SU-DHL-6 (cell line): ENCODE measurements at regions not wholly inside any gene's neighbourhood (a gene's known extent, or its start where the extent isn't known, plus 50 kb on each side); places are given as distances from the start of the nearest gene placed in this dataset.

Source experiments
- H2AFZ ChIP-seq: fragments of 200-600 bp; sonication (generic); 2 replicates; pipeline ENCODE4 v1.6.1; 2014; ENCODE audit warnings: low read depth, mild to moderate bottlenecking, moderate library complexity, mixed read lengths, antibody characterized with exemption, low read length; ENCODE audit not compliant: severe bottlenecking
- H3F3A ChIP-seq: fragments of 200-600 bp; shearing (Covaris generic); 2 replicates; pipeline ENCODE4 v1.6.0; 2016; ENCODE audit warnings: antibody characterized with exemption, mild to moderate bottlenecking; ENCODE audit not compliant: insufficient read depth
- H3K27ac ChIP-seq: fragments of 200-600 bp; sonication (generic); 2 replicates; pipeline ENCODE4 v1.5.1; 2016; ENCODE audit warnings: low read depth, mild to moderate bottlenecking, low read length, moderate library complexity, mixed read lengths
- H3K27me3 ChIP-seq: fragments of 200-600 bp; sonication (generic), shearing (Covaris generic); 2 replicates; pipeline ENCODE4 v1.6.0; 2014; ENCODE audit warnings: mild to moderate bottlenecking, low read length
- H3K36me3 ChIP-seq: fragments of 200-600 bp; sonication (generic); 2 replicates; pipeline ENCODE4 v1.6.1; 2014; ENCODE audit warnings: mild to moderate bottlenecking, low read length, mixed read lengths
- H3K4me2 ChIP-seq: fragments of 300-600, 200-600 bp; shearing (Covaris generic), sonication (generic); 2 replicates; pipeline ENCODE4 v1.6.0; 2014; ENCODE audit warnings: low read length, low read depth, mild to moderate bottlenecking; ENCODE audit not compliant: poor library complexity, severe bottlenecking
- H3K4me3 ChIP-seq: fragments of 200-600 bp; sonication (generic); 2 replicates; pipeline ENCODE4 v1.5.1; 2014; ENCODE audit warnings: antibody characterized with exemption, low read length, mild to moderate bottlenecking, mixed read lengths; ENCODE audit not compliant: insufficient read depth, poor library complexity, severe bottlenecking
- H3K79me2 ChIP-seq: fragments of 200-600 bp; sonication (generic); 2 replicates; pipeline ENCODE4 v1.6.1; 2014; ENCODE audit warnings: mild to moderate bottlenecking, low read length, moderate library complexity; ENCODE audit not compliant: insufficient read depth
- H3K9ac ChIP-seq: fragments of 200-600 bp; sonication (generic); 2 replicates; pipeline ENCODE4 v1.7.0; 2014; ENCODE audit warnings: mild to moderate bottlenecking, low read length
- H3K9me2 ChIP-seq: fragments of 200-600 bp; sonication (generic); replicated peaks from 2 replicates; pipeline ENCODE4 v1.6.1; 2014; ENCODE audit warnings: low read length; ENCODE audit not compliant: insufficient read depth
- H3K9me3 ChIP-seq: fragments of 200-600 bp; sonication (generic); 2 replicates; pipeline ENCODE4 v1.6.1; 2014; ENCODE audit warnings: low read length, mixed read lengths; ENCODE audit not compliant: insufficient read depth
- H4K20me1 ChIP-seq: fragments of 200-600 bp; sonication (generic); 2 replicates; pipeline ENCODE4 v1.6.1; 2014; ENCODE audit warnings: low read depth, mild to moderate bottlenecking, antibody characterized with exemption, low read length, moderate library complexity, mixed read lengths
- CTCF ChIP-seq: fragments of 200-600 bp; sonication (generic); IDR thresholded peaks from one replicate; pipeline ENCODE4 v1.5.1; 2017; ENCODE audit warnings: antibody characterized with exemption, mild to moderate bottlenecking, low read length, moderate library complexity; ENCODE audit not compliant: insufficient read depth, poor library complexity, severe bottlenecking
- EZH2phosphoT487 ChIP-seq: fragments of 200-600 bp; sonication (generic), shearing (Covaris generic); conservative IDR thresholded peaks from 2 replicates; pipeline ENCODE4 v1.6.1; 2018; ENCODE audit warnings: mild to moderate bottlenecking, antibody characterized with exemption, low read length, moderate library complexity, mixed read lengths

GRCh38 chr3:106734712-106735111 lies 642.5 kb upstream of the CCDC54 start:
- Histone ChIP-seq H3K27ac (no peak overlapping the region), H3F3A (no peaks in the 10 kb centered on the region), H3K4me2 (no peak overlapping the region), H3K9ac (no peak overlapping the region), H3K27me3 (no peaks in the 10 kb centered on the region), H2AFZ (no peak overlapping the region), H3K9me3 (no peaks in the 10 kb centered on the region), H3K79me2 (no peaks in the 10 kb centered on the region), H4K20me1 (no peaks in the 10 kb centered on the region), H3K9me2 (no peaks in the 10 kb centered on the region), H3K4me3 (no peak overlapping the region), H3K36me3 (no peaks in the 10 kb centered on the region)
- TF ChIP-seq EZH2phosphoT487 (no peak), CTCF (no peak)

- no peaks in the 10 kb centered on the region for H3K9me3 ChIP-seq
- H3F3A ChIP-seq, result no peaks in the 10 kb centered on the region
- no peaks in the 10 kb centered on the region for H3K79me2 ChIP-seq
- no peak overlapping the region for H3K9ac ChIP-seq
- H3K36me3 ChIP-seq, result no peaks in the 10 kb centered on the region
- no peak overlapping the region for H3K4me3 ChIP-seq
- no peak for TF ChIP-seq EZH2phosphoT487
- TF ChIP-seq CTCF, result no peak
- H3K27ac ChIP-seq, result no peak overlapping the region
- no peak overlapping the region for H2AFZ ChIP-seq
- H3K27me3 ChIP-seq, result no peaks in the 10 kb centered on the region
- no peaks in the 10 kb centered on the region for H4K20me1 ChIP-seq
- no peak overlapping the region for H3K4me2 ChIP-seq
- H3K9me2 ChIP-seq, result no peaks in the 10 kb centered on the region
Measured at GRCh38 chr3:106737265-106737664, 640.0 kb upstream of the CCDC54 start.

GRCh38 chr3:106740116-106740515 lies 637.1 kb upstream of the CCDC54 start:
- H2AFZ ChIP-seq, result no peak overlapping the region
- H3K9ac ChIP-seq, result no peak overlapping the region
- no peak overlapping the region for H3K27ac ChIP-seq
- no peak overlapping the region for H3K4me3 ChIP-seq
- H3K4me2 ChIP-seq, result no peak overlapping the region
- H3K9me2 ChIP-seq, result no peaks in the 10 kb centered on the region
- H3F3A ChIP-seq, result no peaks in the 10 kb centered on the region
- H3K36me3 ChIP-seq, result no peaks in the 10 kb centered on the region
- no peaks in the 10 kb centered on the region for H3K79me2 ChIP-seq
- H3K9me3 ChIP-seq, result no peaks in the 10 kb centered on the region
- no peak for TF ChIP-seq CTCF
- TF ChIP-seq EZH2phosphoT487, result no peak
- H4K20me1 ChIP-seq, result no peaks in the 10 kb centered on the region
- H3K27me3 ChIP-seq, result no peaks in the 10 kb centered on the region
